HG02588 (cell line): ENCODE measurements at regions not wholly inside any gene's neighbourhood (a gene's known extent, or its start where the extent isn't known, plus 50 kb on each side); places are given as distances from the start of the nearest gene placed in this dataset.

Source experiments
- ATAC-seq: cut with Tn5 transposase; IDR thresholded peaks from one replicate; pipeline ENCODE4 v1.9.1; 2021; ENCODE audit warnings: mild to moderate bottlenecking, moderate library complexity; ENCODE audit not compliant: unreplicated experiment

DNA sequence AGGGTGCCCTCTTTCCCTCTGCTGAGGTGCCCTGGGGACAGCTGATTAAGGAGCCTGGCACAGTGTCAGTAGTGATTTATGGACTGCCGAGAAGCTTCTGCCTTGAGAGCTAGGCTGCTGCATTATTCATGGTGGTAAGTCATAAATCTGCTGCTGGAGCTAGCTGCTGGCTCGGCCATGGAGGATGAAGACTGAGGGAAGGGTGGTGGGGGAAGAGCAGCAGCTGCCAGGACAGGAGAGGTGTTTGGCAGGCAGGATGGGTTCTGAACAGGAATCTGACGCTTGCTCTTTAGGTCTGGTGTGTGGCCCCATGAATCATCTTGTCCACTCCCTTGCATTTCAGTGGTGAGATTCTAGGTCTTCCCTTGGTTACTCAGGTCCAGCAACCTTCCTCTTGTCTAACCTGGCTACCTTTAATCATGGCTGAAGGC lies 296.3 kb downstream of the DYSF start:
- no peak for ATAC-seq

GRCh38 chr2:71748227-71748626 lies 294.9 kb downstream of the DYSF start:
- ATAC-seq, result no peak

GRCh38 chr2:71747559-71747958 lies 294.2 kb downstream of the DYSF start:
- ATAC-seq, result no peak

DNA sequence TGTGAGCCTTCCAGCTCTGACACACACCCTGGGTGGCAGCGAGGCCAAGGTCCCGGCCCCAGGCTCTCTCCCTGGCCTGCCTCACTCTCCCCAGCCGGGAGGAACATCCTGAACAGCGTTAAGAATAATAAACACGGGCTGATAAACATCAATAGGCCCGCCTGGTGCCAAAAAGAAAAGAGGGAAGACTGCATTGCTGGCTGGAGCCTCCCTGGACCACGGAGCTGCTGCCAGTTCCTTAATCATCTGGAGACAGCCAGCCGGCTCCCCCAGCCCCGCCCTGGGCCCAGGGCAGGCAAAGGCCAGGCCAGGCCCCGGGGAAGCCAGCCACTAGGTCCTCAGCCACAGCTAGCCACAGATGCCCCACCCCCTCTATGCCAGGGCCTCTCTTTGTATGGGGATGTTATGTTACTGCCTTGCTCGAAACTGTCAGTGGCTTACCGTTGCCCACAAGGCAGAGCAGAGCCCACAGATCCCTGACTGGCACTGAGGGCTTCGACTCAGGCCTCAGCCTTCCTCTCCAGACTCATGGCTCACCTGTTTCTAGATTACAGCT lies 293.7 kb downstream of the DYSF start:
- ATAC-seq, result no peak

DNA sequence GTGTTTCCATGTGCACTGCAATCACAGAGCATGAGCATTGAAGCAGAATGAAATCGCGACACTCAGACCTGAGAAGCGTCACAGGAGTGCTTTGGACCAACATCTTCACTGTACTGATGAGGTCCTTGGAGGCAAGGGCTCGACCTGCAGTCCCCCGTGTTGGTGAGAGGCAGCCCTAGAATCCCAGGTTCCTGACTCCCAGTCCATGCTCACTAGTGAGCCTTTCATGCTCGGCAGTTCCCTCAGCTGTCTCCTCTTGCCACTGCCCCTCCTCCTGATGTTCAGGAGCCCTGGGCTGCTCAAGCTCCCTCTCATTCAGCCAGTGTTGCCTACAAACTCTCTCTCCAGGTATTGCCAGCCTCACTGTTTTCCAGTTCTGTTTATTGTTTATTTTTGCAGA lies 291.4 kb downstream of the DYSF start:
- ATAC-seq, result no peak

- ATAC-seq, result no peak
Observed at GRCh38 chr2:71743995-71744675, 290.8 kb downstream of the DYSF start.

DNA sequence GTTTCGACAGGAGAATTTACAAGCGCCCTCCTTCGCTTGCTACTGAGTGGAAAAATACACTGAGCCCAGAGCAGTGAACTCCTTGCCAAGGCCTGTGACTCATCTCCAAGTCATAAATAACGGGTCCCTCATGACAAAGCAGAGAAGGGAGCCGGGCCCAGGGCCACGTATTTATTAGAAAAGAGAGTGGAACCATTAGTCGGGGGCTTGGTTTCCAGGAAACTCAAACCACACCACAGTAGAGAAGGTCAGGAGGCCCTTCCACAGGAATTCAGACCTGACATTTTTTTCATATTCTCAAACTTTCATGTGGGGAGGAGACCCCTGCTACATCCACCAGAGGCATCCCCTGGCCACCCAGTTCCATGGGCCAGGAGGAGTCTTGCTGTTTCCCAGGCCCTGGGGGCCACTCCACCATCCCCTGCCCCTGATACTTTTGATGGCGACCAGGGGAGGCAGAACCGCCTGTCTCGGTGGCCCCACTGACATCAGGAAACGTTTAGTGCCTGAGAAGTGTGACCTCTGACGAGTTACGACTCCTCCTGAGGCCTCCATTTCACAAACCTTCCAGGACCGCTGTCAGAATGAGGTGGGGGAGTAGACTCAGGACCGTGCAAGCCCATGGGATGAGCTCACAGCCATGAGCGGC lies 289.7 kb downstream of the DYSF start:
- no peak for ATAC-seq

DNA sequence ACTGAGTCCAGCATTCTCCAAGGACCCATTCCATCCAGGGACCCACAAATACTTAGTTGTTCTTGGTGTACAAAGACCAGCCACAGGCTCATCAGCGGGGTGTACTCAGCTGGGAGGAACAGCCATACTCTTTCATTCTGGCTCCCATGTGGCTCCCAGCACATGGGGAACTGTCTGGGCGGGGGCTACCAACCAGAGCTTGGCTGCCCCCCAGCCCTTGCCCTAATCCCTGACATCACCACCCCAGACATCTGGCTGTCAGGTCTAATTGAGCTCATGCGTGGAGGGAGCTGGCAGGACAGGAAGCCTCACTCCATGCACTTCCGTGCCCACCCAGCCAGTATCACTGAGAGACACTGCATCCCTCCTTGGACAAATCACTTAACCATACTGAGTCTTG lies 283.6 kb downstream of the DYSF start:
- no peak for ATAC-seq

DNA sequence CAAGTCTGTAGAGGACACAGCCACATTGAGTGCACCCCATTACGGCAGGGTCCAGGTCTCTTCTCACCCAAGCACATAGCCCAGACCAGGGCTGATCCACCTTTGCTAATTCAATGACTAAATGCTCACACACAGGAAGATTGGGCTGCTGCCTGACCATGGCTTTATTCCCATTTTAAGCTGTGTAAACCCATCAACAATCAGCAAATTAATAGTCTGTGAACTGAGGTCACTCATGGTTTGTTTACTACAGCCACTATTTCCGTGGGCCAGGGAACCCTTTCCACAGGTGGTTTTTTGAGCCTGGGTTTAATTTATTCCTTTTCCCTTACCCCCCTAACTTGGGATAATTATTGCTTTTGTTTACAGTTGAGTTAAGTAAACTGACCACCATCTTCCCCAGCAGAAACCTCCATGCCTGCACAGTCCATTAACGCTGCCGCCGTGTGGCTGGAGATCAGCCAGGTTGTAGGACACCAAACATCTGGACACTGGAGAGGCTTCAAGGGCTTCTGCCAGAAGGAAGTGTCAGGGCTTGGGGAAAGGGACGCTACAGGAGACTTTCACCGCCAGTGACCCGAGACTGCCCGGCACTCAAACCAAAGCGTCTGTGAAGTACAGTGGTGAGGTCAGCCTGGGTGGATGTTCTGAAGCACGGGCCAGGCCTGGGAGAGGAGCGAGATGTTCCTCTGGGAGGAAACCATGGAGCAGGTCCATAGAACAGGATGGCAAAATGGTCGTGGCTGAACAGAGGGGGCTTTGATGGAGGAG lies 282.9 kb downstream of the DYSF start:
- no peak for ATAC-seq
